KMS-11 (cell line): ENCODE measurements at regions not wholly inside any gene's neighbourhood (a gene's known extent, or its start where the extent isn't known, plus 50 kb on each side); places are given as distances from the start of the nearest gene placed in this dataset.

ENCODE experiments used
- H2AFZ ChIP-seq: fragments of 200-600 bp; sonication (generic); 2 replicates; pipeline ENCODE4 v1.6.1; 2016; ENCODE audit warnings: antibody characterized with exemption, mixed run types, low read depth
- H3K27ac ChIP-seq: fragments of 200-600 bp; sonication (generic); 2 replicates; pipeline ENCODE4 v1.6.1; 2016; ENCODE audit warnings: mild to moderate bottlenecking, mixed run types
- H3K27me3 ChIP-seq: fragments of 200-600 bp; sonication (generic); 2 replicates; pipeline ENCODE4 v1.6.1; 2017; ENCODE audit warnings: mild to moderate bottlenecking, low read depth, mixed run types, moderate library complexity; ENCODE audit not compliant: insufficient read depth
- H3K36me3 ChIP-seq: fragments of 200-600 bp; sonication (generic); 2 replicates; pipeline ENCODE4 v1.6.1; 2017; ENCODE audit warnings: mild to moderate bottlenecking, mixed run types; ENCODE audit not compliant: insufficient read depth
- H3K4me1 ChIP-seq: fragments of 200-600 bp; sonication (generic); 2 replicates; pipeline ENCODE4 v1.6.1; 2016; ENCODE audit warnings: mild to moderate bottlenecking, low read depth, mixed run types; ENCODE audit not compliant: poor library complexity, severe bottlenecking
- H3K4me2 ChIP-seq: fragments of 200-600 bp; sonication (generic); 2 replicates; pipeline ENCODE4 v1.7.0; 2016; ENCODE audit warnings: mild to moderate bottlenecking, mixed run types
- H3K4me3 ChIP-seq: fragments of 200-600 bp; sonication (generic); IDR thresholded peaks from 2 replicates; pipeline ENCODE4 v1.6.1; 2017; ENCODE audit warnings: low read depth, low read length, mixed read lengths; ENCODE audit not compliant: insufficient read depth
- H3K79me2 ChIP-seq: fragments of 200-600 bp; sonication (generic); 2 replicates; pipeline ENCODE4 v1.6.1; 2016; ENCODE audit warnings: low read depth, mixed run types; ENCODE audit not compliant: insufficient read depth
- H3K9ac ChIP-seq: fragments of 200-600 bp; sonication (generic); 2 replicates; pipeline ENCODE4 v1.6.1; 2016; ENCODE audit warnings: mild to moderate bottlenecking, mixed run types
- H4K20me1 ChIP-seq: fragments of 200-600 bp; sonication (generic); 2 replicates; pipeline ENCODE4 v1.6.1; 2016; ENCODE audit warnings: mild to moderate bottlenecking, mixed run types; ENCODE audit not compliant: insufficient read depth
- TF ChIP-seq, protein P1 (sequence below): fragments of 200-600 bp; sonication (generic); conservative IDR thresholded peaks from 2 replicates; pipeline ENCODE4 v1.6.1; 2017; ENCODE audit warnings: low read depth, mild to moderate bottlenecking, antibody characterized with exemption, low read length, moderate library complexity, mixed read lengths

DNA sequence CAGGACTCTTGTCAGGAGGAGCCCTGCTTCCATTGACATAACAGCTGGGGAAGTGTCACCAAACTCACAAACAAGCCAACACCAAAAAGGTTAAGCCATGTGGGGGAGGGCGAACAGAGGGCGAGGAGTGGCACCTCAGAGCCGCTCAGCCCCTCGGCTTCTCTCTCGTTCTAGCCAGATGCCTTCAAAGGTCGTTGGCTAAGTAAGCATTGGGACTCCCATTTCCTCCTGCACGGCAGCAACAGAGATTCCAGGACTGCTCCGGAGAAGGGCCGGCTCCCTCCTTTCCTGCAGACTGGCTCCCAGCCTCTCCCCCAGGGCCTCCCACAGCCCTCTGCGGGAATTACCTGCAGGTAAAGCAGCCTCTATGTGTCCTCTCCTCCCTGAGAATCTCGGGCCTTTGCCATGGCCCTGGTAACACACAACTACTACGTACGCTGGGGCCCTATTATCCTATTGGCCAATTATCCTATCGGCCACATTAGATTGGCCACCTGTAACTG, 52.1 kb upstream of the RNU6ATAC start:
- no peak overlapping the region for H3K4me3 ChIP-seq
- no peak overlapping the region for H3K9ac ChIP-seq
- H3K27me3 ChIP-seq: 0 out of 2 replicates have a peak, but pooled peaks cover 5% of the 10 kb centered on the region
- no peaks in the 10 kb centered on the region for H4K20me1 ChIP-seq
- H3K4me1 ChIP-seq: peaks cover 3% of the 10 kb centered on the region
- H3K79me2 ChIP-seq: no peaks in the 10 kb centered on the region
- H3K27ac ChIP-seq: no peak overlapping the region
- no peaks in the 10 kb centered on the region for H3K36me3 ChIP-seq
- TF ChIP-seq, protein P1, sequence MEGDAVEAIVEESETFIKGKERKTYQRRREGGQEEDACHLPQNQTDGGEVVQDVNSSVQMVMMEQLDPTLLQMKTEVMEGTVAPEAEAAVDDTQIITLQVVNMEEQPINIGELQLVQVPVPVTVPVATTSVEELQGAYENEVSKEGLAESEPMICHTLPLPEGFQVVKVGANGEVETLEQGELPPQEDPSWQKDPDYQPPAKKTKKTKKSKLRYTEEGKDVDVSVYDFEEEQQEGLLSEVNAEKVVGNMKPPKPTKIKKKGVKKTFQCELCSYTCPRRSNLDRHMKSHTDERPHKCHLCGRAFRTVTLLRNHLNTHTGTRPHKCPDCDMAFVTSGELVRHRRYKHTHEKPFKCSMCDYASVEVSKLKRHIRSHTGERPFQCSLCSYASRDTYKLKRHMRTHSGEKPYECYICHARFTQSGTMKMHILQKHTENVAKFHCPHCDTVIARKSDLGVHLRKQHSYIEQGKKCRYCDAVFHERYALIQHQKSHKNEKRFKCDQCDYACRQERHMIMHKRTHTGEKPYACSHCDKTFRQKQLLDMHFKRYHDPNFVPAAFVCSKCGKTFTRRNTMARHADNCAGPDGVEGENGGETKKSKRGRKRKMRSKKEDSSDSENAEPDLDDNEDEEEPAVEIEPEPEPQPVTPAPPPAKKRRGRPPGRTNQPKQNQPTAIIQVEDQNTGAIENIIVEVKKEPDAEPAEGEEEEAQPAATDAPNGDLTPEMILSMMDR: no peak
- no peak overlapping the region for H2AFZ ChIP-seq
- H3K4me2 ChIP-seq: no peak overlapping the region

GRCh38 chr9:134216961-134217360, 52.6 kb upstream of the RNU6ATAC start:
- H3K36me3 ChIP-seq: no peaks in the 10 kb centered on the region
- peaks cover 3% of the 10 kb centered on the region for H3K4me1 ChIP-seq

GRCh38 chr9:134217431-134218210, 53.3 kb upstream of the RNU6ATAC start:
- TF ChIP-seq, protein P1: no peak
- no peak overlapping the region for H3K27ac ChIP-seq
- H3K4me3 ChIP-seq: no peak overlapping the region
- peaks cover 3% of the 10 kb centered on the region for H3K4me1 ChIP-seq
- no peak overlapping the region for H3K4me2 ChIP-seq
- no peaks in the 10 kb centered on the region for H4K20me1 ChIP-seq
- no peak overlapping the region for H3K9ac ChIP-seq
- no peak overlapping the region for H2AFZ ChIP-seq
- H3K79me2 ChIP-seq: no peaks in the 10 kb centered on the region
- 0 out of 2 replicates have a peak, but pooled peaks cover 8% of the 10 kb centered on the region for H3K27me3 ChIP-seq
- no peaks in the 10 kb centered on the region for H3K36me3 ChIP-seq

More at GRCh38 chr9:134216961-134217360, 52.6 kb upstream of the RNU6ATAC start:
- Histone ChIP-seq H3K79me2 (no peaks in the 10 kb centered on the region), H2AFZ (no peak overlapping the region), H3K27ac (no peak overlapping the region), H3K4me3 (no peak overlapping the region), H4K20me1 (no peaks in the 10 kb centered on the region), H3K4me2 (no peak overlapping the region), H3K27me3 (0 out of 2 replicates have a peak, but pooled peaks cover 8% of the 10 kb centered on the region), H3K9ac (no peak overlapping the region)
- TF ChIP-seq, protein P1: no peak

- peaks cover 9% of the 10 kb centered on the region; the same call in 1 of the 2 replicates for H3K27me3 ChIP-seq
- no peak overlapping the region for H2AFZ ChIP-seq
- no peaks in the 10 kb centered on the region for H4K20me1 ChIP-seq
- H3K9ac ChIP-seq: no peak overlapping the region
- H3K4me3 ChIP-seq: no peak overlapping the region
- no peak overlapping the region for H3K27ac ChIP-seq
- H3K4me2 ChIP-seq: no peak overlapping the region
- no peaks in the 10 kb centered on the region for H3K36me3 ChIP-seq
- H3K79me2 ChIP-seq: no peaks in the 10 kb centered on the region
- TF ChIP-seq, protein P1: no peak
- peaks cover 3% of the 10 kb centered on the region for H3K4me1 ChIP-seq
Measured at GRCh38 chr9:134218230-134218629, 53.9 kb upstream of the RNU6ATAC start.
